Pons (tissue), 1 donor: ENCODE measurements at regions not wholly inside any gene's neighbourhood (a gene's known extent, or its start where the extent isn't known, plus 50 kb on each side); places are given as distances from the start of the nearest gene placed in this dataset.
A peak's percentile ranks its signal among the peaks of the same experiment; 100 is the strongest.
"Not testable (repeated sequence)": the region's sequence is repeated elsewhere in the genome, so short reads cannot be mapped to it uniquely, and the experiment has no call there.

Source experiments
- DNase-seq: peaks from one replicate; pipeline ENCODE4 v3.0.0-alpha.2; 2016; ENCODE audit warnings: low spot score

GRCh38 chr3:117003501-117003900, 293.9 kb downstream of the TUSC7 start:
- no peak for DNase-seq

GRCh38 chr3:117005274-117005673, 295.7 kb downstream of the TUSC7 start:
- DNase-seq, result no peak

- DNase-seq, result no peak
Measured at GRCh38 chr3:117005911-117006522, 296.4 kb downstream of the TUSC7 start.

GRCh38 chr3:117010318-117010717, 300.7 kb downstream of the TUSC7 start:
- DNase-seq, result peak; percentile 39

- DNase-seq, result no peak
Measured at GRCh38 chr3:117011687-117012250, 302.2 kb downstream of the TUSC7 start.

GRCh38 chr3:117016378-117016777, 306.8 kb downstream of the TUSC7 start:
- no peak for DNase-seq

- no peak for DNase-seq
Measured at GRCh38 chr3:117017135-117017894, 307.7 kb downstream of the TUSC7 start.

GRCh38 chr3:117018655-117019054, 309.1 kb downstream of the TUSC7 start:
- no peak for DNase-seq

- peak; percentile 83 for DNase-seq
Measured at GRCh38 chr3:117019082-117019713, 309.6 kb downstream of the TUSC7 start.

GRCh38 chr3:117026401-117026800, 316.8 kb downstream of the TUSC7 start:
- no peak for DNase-seq

- no peak for DNase-seq
Measured at GRCh38 chr3:117035745-117036144, 326.2 kb downstream of the TUSC7 start.

GRCh38 chr3:117036259-117036799, 326.8 kb downstream of the TUSC7 start:
- DNase-seq, result peak; percentile 78

- no peak for DNase-seq
Measured at GRCh38 chr3:117045143-117045542, 335.6 kb downstream of the TUSC7 start.

- DNase-seq, result no peak
Measured at GRCh38 chr3:117047951-117048705, 338.5 kb downstream of the TUSC7 start.

- no peak for DNase-seq
Measured at GRCh38 chr3:117052395-117052794, 342.8 kb downstream of the TUSC7 start.

GRCh38 chr3:117054556-117054955, 345.0 kb downstream of the TUSC7 start:
- no peak for DNase-seq

GRCh38 chr3:117056946-117057345, 347.4 kb downstream of the TUSC7 start:
- not testable (repeated sequence) for DNase-seq

- peak; percentile 80 for DNase-seq
Measured at GRCh38 chr3:117059067-117059955, 349.7 kb downstream of the TUSC7 start.

- DNase-seq, result no peak
Measured at GRCh38 chr3:117059956-117060270, 350.3 kb downstream of the TUSC7 start.

GRCh38 chr3:117063930-117064329, 354.4 kb downstream of the TUSC7 start:
- DNase-seq, result no peak

- no peak for DNase-seq
Measured at GRCh38 chr3:117068301-117068700, 358.7 kb downstream of the TUSC7 start.
